Fibroblast of mammary gland (primary cell): ENCODE measurements at regions not wholly inside any gene's neighbourhood (a gene's known extent, or its start where the extent isn't known, plus 50 kb on each side); places are given as distances from the start of the nearest gene placed in this dataset.

Experiments used
- DNase-seq: peaks from one replicate; pipeline ENCODE4 v3.0.0-alpha.2; 2010; ENCODE audit warnings: low read depth
- H3K4me3 ChIP-seq: 2 replicates; pipeline ENCODE4 v1.5.1; 2011; ENCODE audit warnings: low read depth, mild to moderate bottlenecking, low read length, moderate library complexity; ENCODE audit not compliant: control insufficient read depth
- TF ChIP-seq, protein P1 (sequence below): conservative IDR thresholded peaks from 2 replicates; pipeline ENCODE4 v1.5.1; 2011; ENCODE audit warnings: low read depth, low read length, inconsistent platforms; ENCODE audit not compliant: control insufficient read depth, insufficient read depth

DNA sequence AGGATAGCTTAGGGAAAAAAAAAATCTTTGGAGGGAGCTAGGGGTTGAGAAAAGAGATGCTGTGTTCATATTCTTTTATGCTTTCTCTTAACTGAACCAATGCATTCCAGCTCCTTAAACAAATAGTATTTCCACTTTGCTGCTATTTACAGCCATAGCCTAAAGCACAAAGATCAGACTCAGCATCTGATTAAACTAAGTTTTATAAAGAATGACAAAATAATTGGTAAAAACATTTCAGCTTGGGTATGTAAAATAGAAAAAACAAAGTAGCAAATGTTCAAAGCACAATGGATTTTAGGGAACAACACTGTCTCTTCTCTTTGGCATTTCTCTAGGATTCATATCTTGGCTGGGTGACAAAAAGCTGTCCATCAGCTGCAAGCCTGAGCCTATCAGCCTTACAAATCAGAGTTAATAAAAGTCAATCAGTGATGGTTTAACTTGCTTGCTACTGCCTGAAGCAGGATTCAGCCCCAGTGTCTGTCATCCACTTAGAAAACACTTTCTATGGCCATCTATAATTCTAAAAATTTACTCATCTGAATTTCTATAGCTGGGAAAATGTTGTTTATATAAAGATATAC lies 232.1 kb upstream of the CDIN1 start:
- no peak for DNase-seq
- TF ChIP-seq, protein P1, sequence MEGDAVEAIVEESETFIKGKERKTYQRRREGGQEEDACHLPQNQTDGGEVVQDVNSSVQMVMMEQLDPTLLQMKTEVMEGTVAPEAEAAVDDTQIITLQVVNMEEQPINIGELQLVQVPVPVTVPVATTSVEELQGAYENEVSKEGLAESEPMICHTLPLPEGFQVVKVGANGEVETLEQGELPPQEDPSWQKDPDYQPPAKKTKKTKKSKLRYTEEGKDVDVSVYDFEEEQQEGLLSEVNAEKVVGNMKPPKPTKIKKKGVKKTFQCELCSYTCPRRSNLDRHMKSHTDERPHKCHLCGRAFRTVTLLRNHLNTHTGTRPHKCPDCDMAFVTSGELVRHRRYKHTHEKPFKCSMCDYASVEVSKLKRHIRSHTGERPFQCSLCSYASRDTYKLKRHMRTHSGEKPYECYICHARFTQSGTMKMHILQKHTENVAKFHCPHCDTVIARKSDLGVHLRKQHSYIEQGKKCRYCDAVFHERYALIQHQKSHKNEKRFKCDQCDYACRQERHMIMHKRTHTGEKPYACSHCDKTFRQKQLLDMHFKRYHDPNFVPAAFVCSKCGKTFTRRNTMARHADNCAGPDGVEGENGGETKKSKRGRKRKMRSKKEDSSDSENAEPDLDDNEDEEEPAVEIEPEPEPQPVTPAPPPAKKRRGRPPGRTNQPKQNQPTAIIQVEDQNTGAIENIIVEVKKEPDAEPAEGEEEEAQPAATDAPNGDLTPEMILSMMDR = no peak
- no peak overlapping the region for H3K4me3 ChIP-seq

GRCh38 chr15:36356466-36356865 lies 223.0 kb upstream of the CDIN1 start:
- DNase-seq = no peak
- TF ChIP-seq, protein P1 = no peak
- H3K4me3 ChIP-seq = no peak overlapping the region

DNA sequence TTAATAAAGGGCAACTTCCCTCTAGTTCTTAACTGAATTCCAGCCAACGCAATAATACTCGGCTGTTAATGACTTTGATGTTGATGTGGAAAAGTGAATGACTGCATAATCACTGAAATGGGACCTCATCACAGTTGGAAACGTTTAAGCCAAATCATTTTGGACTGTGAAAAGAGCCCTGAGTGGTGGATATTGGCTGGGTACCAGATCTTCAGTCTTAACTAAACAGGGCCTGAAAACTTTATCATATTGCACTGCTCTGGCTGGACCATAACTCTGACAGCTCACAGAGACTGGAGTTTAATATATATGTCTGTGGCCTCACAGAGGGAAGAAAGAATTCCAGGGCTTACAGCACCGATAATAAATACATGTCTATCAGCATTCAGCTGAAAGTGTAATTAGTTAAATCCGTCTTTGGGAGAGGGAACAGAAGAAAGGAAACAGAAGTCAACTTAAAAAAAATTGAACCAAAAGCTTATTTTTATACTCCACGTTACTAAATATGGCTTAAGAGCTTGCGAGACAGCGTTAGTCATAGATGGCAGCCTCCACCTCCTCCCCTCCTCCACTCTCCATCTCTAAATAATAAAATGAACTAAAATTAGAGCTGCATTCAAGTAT lies 222.3 kb upstream of the CDIN1 start:
- peak; percentile 84 for DNase-seq
- TF ChIP-seq, protein P1 = no peak
- H3K4me3 ChIP-seq = no peak overlapping the region

DNA sequence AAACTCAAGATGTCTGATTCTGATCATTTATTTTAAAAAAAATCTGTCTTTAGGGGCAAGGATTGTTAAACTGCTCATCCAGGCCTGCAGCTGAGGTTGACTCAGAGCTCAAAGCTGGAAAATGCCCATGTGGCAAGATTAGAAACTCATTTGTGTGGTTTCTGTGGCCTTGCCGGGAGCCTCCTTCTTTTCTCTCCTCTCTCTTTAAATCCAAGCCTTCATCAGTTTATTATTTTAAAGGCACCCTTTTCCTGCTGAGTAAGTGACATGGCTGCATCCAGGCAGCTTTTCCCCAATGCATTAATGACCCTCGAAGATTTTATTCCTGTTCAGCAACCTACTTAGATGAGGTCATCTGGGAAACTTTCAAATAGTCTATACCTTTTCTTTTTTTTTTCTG lies 221.3 kb upstream of the CDIN1 start:
- no peak overlapping the region for H3K4me3 ChIP-seq
- TF ChIP-seq, protein P1 = no peak
- DNase-seq = peak; percentile 95

- H3K4me3 ChIP-seq = no peak overlapping the region
- no peak for DNase-seq
- TF ChIP-seq, protein P1 = no peak
These were observed 220.9 kb upstream of the CDIN1 start for GRCh38 chr15:36358523-36358922.

DNA sequence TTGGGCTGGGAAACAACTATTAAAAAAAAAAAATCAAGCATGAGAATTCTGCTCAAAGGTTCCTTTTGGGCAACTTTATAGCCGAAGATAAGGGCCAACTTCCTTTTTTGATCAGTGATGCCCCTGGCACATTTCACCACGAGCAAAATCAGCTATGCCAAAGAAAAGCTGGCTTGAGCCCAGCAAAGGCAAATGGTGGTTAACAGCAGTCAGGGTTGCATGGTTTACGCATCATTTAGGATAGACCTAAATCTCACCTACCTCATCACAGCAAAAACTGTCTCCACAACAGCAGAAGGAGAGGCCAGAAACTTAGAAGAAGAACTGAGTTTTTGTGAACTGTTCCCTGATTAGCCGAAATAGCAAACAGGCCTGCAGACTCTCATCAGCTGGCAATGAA lies 220.1 kb upstream of the CDIN1 start:
- no peak overlapping the region for H3K4me3 ChIP-seq
- TF ChIP-seq, protein P1 = no peak
- no peak for DNase-seq
